GM19035 (cell line): ENCODE measurements at regions not wholly inside any gene's neighbourhood (a gene's known extent, or its start where the extent isn't known, plus 50 kb on each side); places are given as distances from the start of the nearest gene placed in this dataset.
A peak's percentile ranks its signal among the peaks of the same experiment; 100 is the strongest.

Source experiments
- ATAC-seq: cut with Tn5 transposase; IDR thresholded peaks from one replicate; pipeline ENCODE4 v1.9.1; 2021; ENCODE audit not compliant: unreplicated experiment

DNA sequence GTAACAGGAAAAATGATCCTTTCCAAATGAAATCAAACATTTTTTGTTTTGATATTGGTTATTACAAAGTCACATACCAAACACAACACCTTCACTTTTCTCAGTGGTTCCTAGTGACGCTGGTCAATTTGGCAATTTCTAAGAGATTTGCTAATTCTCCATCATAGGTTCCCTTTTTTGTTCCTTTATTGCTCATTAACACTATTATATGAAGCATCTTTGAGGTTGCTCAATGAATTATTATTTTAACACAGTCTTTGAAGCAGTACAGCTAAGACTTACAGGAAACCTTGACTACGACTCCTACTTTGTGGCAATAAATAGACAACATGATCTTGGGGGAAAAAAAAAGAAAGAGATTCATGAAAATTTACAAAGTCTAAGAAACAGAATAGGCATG lies 152.2 kb upstream of the VRK2 start:
- no peak for ATAC-seq

DNA sequence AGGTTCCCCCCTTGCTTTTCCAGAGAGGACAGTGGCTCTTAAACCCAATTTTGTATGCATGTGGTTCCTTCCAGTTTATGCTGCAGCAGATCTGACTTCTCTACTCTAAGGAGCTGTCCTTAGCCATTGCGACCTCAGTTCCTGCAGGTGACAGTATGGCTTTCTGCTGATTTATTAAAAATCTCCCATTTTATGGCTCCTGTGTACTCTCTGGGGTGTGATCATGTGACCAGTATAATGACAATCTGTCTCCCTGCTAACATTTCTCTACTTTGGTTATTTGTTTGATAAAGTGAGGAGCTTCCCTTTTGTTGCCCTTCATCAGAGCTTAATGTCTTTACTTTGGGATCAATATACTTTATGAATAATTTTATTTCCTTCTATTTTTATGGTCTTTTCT lies 148.7 kb upstream of the VRK2 start:
- ATAC-seq, result no peak

DNA sequence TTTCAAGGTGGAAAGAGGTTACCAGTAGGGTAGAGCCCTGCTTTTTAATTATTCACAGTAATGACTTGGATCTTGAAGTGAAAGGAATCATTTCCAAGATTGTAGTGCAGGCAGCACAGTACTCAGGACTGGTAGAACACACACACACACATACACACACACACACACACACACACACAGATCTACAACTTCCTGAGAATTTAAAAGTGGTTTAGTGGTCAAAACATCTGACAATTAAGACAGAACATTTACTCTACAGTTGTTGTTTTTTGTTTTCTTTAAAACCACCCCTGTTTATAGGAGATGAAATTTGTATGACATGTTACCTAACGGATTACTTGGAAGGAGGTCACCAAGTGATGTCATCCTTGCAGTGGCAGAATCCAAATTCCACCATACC lies 146.7 kb upstream of the VRK2 start:
- no peak for ATAC-seq

DNA sequence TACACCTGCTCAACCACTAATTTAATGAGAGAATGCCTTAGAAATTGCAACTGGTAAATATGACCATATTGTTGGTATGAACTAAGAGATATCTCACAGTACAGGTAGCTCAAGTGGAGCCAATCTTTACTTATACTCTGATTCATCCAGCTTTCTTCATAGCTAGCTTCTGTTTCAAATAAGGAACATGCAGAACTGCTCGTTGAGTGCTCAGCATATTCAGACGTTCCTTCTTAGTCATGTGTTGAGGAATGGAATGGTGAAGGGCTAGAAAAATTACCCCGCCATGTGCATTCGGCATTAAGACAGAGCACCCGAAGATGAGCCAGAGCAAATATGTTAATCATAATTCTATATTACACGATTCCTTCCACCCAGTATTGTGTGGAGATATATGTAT lies 144.0 kb upstream of the VRK2 start:
- ATAC-seq, result no peak

DNA sequence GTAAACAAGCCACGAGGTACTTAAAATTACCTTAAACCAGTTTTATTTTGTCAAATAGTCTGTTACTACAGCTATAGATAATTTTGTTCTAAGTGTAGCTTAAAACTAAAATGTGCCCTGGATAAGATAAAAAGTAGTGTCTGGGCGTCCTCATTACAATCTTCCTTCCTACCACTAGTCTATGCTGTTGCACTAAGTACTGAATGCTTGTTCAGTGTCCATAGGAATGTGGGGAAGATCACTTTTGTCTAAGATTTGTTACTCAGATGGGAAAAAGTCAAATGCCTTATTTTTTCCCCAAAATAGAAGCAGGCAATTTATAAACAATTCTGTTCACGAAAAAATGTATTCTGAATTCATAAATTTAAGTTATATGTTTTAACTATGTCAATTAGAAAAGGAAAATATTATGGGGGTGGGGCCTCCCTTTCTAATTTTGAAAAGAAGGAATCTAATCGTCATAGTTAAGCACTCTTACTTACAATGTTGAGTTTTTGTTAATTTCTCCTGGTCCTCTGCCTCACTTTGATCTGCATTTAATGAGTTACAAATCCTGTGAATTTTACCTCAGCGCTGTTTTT lies 140.4 kb upstream of the VRK2 start:
- ATAC-seq, result peak; percentile 78

DNA sequence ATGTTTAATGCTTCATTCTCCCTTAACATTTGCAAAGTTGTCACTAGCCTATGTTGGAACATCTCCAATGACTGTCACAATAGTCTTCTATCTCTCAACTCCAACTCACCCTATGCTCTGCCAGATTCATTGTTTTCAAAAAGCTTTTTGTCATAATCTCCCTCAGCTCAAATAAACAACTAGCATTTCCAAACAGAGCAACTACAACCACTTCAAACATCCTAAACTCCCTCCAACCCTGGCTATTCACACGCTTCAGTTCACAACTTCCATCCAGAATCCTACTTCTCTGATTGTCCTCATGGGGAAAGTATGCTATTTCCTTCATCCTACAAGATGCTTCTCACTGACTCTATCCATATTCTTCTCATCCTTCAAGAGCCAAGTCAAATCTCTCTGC lies 139.2 kb upstream of the VRK2 start:
- ATAC-seq, result no peak

DNA sequence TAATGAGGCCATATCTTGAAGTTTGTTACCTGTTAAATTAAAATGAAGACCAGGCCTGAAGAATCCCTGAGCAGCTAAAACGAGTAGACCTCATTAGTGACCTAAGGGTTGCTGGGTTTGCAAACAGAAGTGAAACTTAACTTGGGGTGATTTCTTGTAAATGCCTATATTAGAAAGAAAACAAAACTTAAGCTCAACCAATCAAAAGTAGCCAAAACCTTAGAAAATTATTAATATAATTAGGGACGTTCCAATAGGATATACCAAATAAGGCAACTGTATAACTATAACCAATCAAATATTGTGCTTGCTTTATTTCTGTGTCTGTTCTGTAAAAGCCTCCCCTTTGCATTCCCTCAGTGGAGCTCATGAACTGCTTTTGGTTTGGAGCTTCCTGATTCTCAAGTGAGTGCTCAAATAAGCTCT lies 137.9 kb upstream of the VRK2 start:
- peak; percentile 68 for ATAC-seq

DNA sequence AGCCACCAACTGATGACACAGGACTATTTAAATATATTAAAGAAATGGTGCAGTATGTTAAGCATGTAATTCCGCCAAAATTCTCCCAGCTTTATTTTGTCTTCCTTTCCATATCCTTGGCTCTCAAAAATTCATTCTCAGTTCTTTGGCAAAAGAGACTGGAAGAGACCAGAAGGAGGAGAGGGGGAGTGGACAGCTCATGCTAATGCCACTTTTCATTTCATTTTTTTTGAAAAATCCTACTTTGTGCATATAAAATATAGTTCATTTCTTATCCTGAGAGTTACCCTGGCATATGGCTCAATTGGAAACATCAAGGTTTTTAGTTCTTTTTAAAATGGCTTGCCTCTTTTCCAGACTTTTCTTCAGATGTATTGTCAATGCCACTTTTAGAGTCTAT lies 128.5 kb upstream of the VRK2 start:
- ATAC-seq, result no peak

DNA sequence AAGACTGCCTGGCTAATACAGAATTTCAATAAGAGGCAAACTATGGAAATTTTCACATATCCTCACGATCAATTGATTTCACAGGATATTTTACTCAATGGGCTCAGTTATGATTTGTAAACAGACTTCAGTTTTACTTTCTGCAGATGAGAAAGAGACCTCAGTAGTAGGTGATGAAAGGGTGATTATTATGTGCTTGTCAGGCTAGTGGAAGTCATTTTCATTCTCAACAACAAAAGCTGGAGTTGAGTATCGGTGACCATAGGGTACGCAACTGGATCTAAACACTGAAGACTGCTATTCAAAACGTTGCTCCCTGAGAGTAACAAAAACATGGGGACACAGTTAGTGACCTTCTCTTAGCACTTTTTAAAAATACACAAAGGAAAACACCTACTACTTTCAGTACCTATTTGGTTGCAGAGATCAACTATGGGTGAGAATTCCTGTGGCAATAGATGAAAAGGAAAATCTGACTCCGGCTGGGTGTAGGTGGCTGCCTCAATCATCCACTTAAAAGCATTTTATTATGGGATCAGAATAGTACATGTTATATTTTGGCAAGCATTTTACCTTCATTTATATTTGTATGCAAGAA lies 126.2 kb upstream of the VRK2 start:
- no peak for ATAC-seq

DNA sequence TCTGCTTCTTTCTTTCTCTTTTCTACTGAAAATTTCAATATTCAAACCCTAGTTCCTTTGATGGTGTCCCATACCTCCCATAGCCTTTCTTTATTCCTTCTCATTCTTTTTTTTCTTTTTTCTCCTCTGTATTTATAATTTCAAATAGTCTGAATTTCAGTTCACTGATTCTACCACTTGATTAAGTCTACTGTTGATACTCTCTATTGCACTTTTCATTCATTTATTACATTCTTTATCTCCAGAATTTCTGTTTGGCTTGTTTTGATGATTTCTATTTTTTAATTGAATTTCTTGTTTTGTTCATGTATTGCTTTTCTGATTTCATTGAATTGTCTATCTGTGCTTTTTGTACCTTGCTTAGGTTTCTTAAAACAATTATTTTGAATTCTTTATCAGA lies 111.9 kb upstream of the VRK2 start:
- no peak for ATAC-seq

DNA sequence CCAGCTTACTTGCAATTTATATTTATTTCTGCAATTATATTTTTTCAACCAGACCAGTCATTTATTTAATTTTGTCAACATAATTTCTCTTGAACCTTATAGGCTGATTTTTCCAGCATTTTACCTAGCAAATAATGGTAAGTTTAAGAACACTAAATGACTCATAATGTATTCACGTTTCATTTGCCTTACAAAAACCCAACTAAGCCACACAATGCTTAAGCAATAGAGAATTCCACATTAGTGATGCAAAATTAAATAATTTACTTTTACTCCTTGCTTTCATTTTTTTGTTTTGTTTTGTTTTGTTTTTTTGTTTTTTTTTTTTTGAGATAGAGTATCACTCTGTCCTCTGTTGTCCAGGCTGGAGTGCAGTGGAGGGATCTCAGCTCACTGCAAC lies 110.4 kb upstream of the VRK2 start:
- ATAC-seq, result no peak

DNA sequence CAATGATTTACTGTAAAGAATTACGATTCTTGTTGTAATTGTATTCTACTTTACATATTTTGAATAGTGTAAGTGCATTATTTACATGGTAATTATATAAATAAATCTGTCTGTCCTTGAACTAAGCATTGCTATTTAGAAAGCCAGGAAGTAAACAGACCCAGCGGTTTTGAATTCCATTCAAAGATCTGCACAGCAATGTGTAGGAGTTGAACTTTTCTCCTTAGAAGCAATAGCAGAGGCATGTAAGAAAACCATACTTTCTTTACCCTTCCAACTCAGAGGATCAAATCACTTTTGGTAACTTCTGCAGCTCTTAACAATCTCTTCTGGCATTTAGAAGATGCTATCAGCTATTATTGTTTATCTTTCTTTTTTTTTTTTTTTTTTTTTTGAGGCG lies 109.2 kb upstream of the VRK2 start:
- ATAC-seq, result no peak

DNA sequence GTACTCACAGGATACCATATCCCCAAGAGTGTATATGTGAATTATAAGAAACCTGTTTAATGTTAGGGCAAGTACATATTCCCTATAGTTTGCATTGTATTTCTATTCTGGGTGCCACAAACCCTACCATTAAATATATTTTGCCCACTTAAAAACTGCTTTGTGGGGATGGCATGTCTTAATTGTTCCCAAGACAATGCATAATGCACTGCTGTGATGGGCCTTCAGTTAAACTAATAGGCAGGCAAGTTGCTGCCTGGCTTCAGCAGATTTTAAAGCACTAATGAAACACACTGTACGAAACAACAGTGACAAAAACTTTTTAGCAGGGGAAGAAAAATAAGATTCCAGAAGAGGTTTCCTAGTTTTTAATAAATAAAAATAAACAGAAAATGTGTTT lies 104.8 kb upstream of the VRK2 start:
- no peak for ATAC-seq

DNA sequence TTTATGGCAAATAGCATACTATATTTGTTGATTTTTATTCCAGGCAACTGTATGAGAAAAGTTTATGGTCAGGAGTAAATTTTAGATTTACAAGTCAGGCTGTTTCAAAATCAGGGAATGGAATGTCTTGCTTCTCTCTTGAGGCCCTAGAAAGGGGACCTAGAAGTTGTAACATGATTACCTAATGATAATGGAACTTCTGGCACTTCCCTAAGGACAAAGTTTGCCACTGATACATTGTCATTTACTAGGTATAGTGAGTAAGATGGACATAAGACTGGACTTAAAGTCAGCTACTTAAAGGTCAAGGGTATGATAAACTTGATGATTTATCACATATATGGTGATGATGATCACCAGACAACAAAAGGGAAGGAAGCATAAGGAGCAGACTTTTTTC lies 103.3 kb upstream of the VRK2 start:
- ATAC-seq, result no peak

DNA sequence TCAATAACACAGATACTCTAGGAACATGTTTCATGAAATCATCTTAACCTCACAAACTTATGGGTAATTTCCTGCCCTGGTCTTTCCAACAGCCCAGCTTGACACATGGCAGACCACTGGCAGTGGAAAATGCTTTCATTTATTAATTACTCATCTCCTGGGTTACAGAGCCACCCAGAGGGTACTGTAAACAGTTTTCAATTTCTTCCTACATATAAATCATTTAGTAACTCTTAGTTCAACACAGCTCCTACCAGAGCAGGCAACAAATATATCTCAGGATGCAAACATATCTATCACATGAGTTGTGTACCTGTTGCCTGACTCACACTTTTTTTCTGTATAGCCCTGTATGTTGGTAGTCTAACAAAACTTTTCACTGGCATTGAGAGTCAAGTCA lies 99.2 kb upstream of the VRK2 start:
- ATAC-seq, result no peak

DNA sequence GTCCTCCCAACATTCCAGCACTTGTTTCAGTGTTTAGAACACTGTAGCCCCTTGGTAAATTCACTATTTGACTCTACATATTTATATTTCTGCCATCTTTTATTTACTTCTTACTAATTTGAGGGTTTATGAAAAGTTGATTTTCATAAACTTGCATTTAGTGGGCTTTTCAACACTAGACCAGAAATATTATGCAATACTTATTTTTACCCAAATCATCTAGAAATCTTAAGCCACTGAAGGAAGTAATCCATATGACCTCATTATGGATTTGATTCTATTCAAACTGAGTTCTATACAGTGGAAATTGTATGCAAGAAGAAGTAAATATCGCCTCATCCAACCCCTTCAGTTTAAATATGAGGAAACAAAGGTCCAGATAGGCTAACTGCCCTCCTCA lies 92.6 kb upstream of the VRK2 start:
- ATAC-seq, result no peak

DNA sequence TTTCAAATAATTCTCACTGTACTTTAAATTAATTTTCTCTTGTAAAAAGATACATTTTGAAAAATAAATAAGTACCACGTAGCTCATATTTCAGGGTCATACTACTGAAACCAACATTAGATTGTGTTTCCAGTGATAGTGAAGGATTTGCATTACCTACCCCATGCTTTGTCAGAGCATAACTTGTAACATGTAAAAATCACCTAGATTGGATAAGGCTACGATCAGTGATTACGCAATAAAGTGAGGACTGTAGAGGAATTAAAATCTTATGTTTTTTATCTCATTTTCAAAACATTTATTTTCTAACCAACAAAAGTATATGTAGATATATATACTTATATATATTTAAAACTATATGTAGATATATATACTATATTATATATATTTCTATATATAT lies 89.4 kb upstream of the VRK2 start:
- no peak for ATAC-seq

DNA sequence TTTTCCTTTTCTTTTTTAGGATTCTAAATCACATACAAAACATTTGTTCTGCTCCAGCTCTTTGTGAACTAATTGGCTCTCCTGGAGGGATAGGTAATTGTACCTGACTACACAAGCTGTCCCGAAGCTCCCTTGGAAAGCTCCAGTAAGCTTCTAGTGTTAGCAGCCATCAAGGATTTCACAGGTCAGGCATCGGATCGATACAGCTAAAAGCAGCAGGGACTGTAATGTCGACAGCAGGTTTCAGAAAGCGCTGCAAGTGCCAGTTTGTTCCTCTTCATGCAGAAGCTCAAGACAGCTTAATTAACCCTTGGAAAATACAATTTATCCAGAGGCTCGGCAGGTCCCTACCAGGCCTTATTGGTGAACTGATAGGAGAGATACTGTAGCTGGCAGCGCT lies 87.2 kb upstream of the VRK2 start:
- ATAC-seq, result no peak

DNA sequence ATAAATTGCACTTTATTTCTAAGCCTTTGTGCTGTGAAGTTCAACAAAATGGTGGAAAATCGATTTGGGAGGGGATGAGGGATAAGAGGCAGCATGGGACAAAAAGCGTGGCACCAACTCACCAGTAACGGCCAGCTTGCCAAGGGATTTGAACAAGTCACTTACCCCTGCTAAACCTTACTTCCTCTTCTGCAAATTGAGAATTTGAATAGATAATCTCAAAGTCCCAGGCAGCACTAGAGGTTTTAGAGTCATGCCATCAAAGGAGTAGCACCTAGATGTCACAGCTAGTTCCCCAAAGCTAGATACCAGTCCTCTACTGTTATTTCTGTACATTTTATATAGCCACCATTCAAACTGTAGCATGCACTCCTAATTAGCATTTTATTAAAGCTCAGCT lies 83.7 kb upstream of the VRK2 start:
- ATAC-seq, result no peak

DNA sequence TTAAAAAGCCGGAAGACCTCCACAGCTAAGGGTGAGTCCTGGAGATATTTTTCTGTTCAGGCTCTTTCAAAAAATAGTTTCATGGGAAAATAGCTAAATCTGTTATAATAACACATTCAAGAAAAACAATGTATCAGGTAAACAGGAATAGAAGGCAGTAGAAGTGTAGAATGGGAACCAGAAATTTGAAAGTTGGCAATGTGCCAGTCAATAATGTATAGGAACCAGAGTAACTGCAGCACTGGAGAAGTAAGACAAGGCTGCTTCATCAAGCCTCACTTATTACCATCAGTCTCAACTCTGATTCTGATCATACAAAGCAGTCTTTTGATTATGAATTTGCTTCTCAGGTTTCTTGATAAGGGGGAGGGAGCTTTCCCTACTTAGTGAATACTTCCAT lies 81.4 kb upstream of the VRK2 start:
- no peak for ATAC-seq

DNA sequence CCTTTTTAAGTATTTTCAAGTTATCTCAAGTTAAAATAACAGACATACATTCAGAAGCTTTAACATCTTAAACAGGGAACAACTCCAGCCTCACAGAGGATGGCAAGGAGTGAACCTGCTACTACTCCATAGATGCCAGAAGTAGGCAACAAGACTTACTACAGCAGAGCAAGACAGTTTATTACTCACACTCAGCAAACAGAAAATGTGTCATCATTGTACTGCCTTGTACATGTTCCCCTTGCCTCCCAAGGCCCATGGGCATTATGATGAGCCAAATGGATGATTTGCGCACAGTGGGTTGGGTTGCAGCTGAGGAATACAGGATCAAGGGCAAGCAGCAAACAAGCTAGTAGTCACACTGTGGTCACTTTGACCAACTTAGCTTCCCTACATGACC lies 80.6 kb upstream of the VRK2 start:
- no peak for ATAC-seq

DNA sequence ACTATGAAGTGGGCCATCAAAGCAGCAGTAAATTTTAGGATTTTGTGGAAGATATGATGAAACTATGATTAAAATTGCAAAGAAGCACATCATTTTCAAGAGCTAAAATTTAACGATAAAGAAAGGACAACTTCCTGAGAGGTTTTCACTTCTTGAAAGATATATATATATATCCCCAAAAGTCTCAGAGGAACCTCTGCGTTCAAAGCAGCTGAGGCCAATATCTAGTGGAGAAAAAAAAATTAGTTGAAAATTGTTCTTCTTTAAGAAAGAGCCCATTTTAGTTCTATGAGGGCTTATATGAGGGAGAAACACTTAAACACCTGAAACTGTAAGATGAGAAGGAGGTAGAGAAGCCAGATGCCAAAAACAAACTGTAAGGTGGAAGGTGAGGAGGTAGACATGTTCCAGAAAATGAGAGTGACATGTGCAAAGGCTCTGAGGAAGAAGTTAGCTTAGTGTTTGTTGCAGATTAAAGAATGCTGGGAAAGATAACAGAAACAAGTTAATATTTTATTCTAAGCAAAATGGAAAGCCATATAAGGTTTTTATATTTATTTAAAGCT lies 72.9 kb upstream of the VRK2 start:
- ATAC-seq, result no peak

DNA sequence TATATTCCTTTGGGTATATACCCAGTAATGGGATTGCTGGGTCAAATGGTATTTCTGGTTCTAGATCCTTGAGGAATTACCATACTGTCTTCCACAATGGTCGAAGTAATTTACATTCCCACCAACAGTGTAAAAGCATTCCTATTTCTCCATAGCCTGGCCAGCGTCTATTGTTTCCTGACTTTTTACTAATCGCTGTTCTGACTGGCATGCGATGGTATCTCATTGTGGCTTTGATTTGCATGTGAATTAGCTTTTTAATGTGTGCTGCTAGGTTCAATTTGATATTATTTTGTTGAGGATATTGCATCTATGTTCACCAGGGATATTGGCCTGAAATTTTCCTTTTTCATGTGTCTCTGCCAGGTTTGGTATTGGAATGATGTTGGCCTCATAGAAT lies 67.4 kb upstream of the VRK2 start:
- ATAC-seq, result no peak
